ENCODE measurements at regions not wholly inside any gene's neighbourhood (a gene's known extent, or its start where the extent isn't known, plus 50 kb on each side); places are given as distances from the start of the nearest gene placed in this dataset.

DNA sequence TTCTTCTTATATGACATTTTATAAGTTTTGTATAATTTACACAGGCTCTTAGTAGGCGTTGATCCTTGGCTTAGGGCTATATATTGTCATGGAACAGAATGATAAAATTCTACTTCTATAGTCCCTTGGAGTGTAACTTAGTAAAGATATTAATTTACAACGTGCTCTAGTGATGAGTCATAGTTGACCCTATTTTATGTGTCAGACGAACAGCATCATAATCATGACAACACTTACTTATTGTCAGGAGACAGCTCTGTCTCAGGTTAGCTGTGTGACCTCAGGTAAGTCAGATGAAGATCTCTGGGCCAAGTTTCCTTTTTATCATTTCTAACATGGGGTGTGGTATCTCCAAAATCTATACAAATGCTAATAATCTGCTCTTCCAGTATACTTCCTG is 473.5 kb downstream of the UTRN start:
- no peaks in the 10 kb centered on the region for H3K27me3 ChIP-seq (ENCODE audit: insufficient read depth)
- H3K79me2 ChIP-seq (replicated peaks; ENCODE audit: insufficient read depth): no peaks in the 10 kb centered on the region
- TF ChIP-seq POLR2AphosphoS5 (IDR thresholded peaks at IDR 0.05; ENCODE audit: low read depth): no peak
- no peak for TF ChIP-seq ETS1 (IDR thresholded peaks at IDR 0.05)
- TF ChIP-seq EZH2 (IDR thresholded peaks at IDR 0.05; ENCODE audit: low read depth, unreplicated experiment): no peak
- no peak for TF ChIP-seq STAT1 (IDR thresholded peaks at IDR 0.05; ENCODE audit: unreplicated experiment)
- TF ChIP-seq NANOG (IDR thresholded peaks at IDR 0.05; ENCODE audit: borderline replicate concordance): no peak
- TF ChIP-seq ZNF331 (CRISPR knock-in tag; IDR thresholded peaks at IDR 0.05; ENCODE audit: low read depth): no peak
- no peak for TF ChIP-seq ZNF114 (CRISPR knock-in tag; IDR thresholded peaks at IDR 0.05)
- no peak for TF ChIP-seq CREB1 (CRISPR knock-in tag; IDR thresholded peaks at IDR 0.05; ENCODE audit: low read depth)
- TF ChIP-seq JUNB (IDR thresholded peaks at IDR 0.05; ENCODE audit: unreplicated experiment): no peak
- no peak for TF ChIP-seq ZNF462 (CRISPR knock-in tag; IDR thresholded peaks at IDR 0.05)
- TF ChIP-seq CTCF (conservative IDR thresholded peaks at IDR 0.05; ENCODE audit: low read depth in 2 of 2): no peak
- no peaks in the 10 kb centered on the region for H3F3A ChIP-seq (replicated peaks; ENCODE audit: low read depth)
- DNase-seq (ENCODE audit: low spot score): no peak
- no peak overlapping the region for H3K27ac ChIP-seq (ENCODE audit: low read depth)
- H2AFZ ChIP-seq: no peak overlapping the region
- H3K4me1 ChIP-seq (ENCODE audit: insufficient read depth): peaks cover 11% of the 10 kb centered on the region; the same call in 1 of the 2 replicates
- Mint-ChIP-seq H3K27ac (no peak overlapping the region), H3K4me1 (peaks cover 6% of the 10 kb centered on the region; the same call in 2 of the 3 replicates), H3K36me3 (ENCODE audit: low read depth) (no peaks in the 10 kb centered on the region), H3K4me3 (no peak overlapping the region), H3K9me3 (no peaks in the 10 kb centered on the region), H3K27me3 (ENCODE audit: insufficient read depth, low read depth, poor library complexity) (no peaks in the 10 kb centered on the region)
- no peaks in the 10 kb centered on the region for H3K9me2 ChIP-seq (ENCODE audit: insufficient read depth)
- H4K20me1 ChIP-seq (replicated peaks; ENCODE audit: insufficient read depth): no peaks in the 10 kb centered on the region
- no peaks in the 10 kb centered on the region for H3K36me3 ChIP-seq (ENCODE audit: insufficient read depth)
- no peak for ATAC-seq
- no peak overlapping the region for H3K4me3 ChIP-seq
- H3K4me2 ChIP-seq: no peak overlapping the region

All from GM23338 (cell line).